HG02588 (cell line): ENCODE measurements at regions not wholly inside any gene's neighbourhood (a gene's known extent, or its start where the extent isn't known, plus 50 kb on each side); places are given as distances from the start of the nearest gene placed in this dataset.
"Not testable (repeated sequence)": the region's sequence is repeated elsewhere in the genome, so short reads cannot be mapped to it uniquely, and the experiment has no call there.

Experiments used
- ATAC-seq: cut with Tn5 transposase; IDR thresholded peaks from one replicate; pipeline ENCODE4 v1.9.1; 2021; ENCODE audit warnings: mild to moderate bottlenecking, moderate library complexity; ENCODE audit not compliant: unreplicated experiment

GRCh38 chr3:40695848-40696247 lies 171.1 kb downstream of the ZNF621 start:
- no peak for ATAC-seq

DNA sequence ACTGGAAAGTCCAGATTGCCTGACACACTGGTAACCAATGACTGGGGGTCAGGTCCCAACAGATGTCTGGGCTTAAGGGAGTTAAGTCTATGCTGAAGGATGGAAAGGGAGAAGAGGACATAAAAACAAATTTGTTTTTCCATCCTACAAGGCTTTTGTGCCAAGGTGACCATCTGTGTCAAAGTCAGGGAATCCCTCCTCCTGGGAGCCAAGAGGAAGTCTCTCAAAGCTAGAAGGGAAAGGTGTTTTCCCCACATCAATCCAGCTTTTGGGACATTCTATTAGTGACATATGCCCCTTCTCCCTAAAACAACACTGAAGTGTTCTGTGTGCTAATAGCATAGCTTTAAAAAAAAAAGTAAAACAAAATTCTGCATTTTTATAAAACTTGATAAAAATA lies 173.9 kb downstream of the ZNF621 start:
- ATAC-seq, result not testable (repeated sequence)

- ATAC-seq, result no peak
Measured at GRCh38 chr3:40701016-40701588, 176.3 kb downstream of the ZNF621 start.

GRCh38 chr3:40704224-40704623 lies 179.5 kb downstream of the ZNF621 start:
- no peak for ATAC-seq

- no peak for ATAC-seq
Measured at GRCh38 chr3:40705663-40706062, 180.9 kb downstream of the ZNF621 start.

- no peak for ATAC-seq
Measured at GRCh38 chr3:40713306-40713705, 188.5 kb downstream of the ZNF621 start.

GRCh38 chr3:40713795-40714194 lies 189.0 kb downstream of the ZNF621 start:
- ATAC-seq, result no peak

GRCh38 chr3:40714771-40715345 lies 190.1 kb downstream of the ZNF621 start:
- ATAC-seq, result no peak

- no peak for ATAC-seq
Measured at GRCh38 chr3:40715551-40715950, 190.8 kb downstream of the ZNF621 start.

- ATAC-seq, result no peak
Measured at GRCh38 chr3:40717471-40717870, 192.7 kb downstream of the ZNF621 start.

DNA sequence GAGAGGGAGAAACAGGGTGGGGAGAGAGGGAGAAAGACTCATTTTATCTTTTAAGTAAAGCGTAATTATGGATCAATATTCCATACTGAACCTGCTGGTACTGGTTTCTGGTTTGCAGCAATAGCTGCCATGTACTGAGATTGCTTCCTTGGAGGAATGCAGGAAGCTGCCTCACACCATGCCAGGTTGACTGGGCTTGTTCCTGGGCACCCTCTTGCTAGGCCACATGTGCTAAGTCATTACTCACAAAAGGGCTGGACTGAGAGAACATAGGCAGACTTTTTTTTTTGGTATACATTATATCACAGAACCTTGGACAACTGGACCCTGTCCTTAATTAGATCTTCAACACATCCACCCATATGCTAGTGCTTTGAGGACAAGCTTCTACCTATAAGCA lies 193.4 kb downstream of the ZNF621 start:
- ATAC-seq, result peak; percentile 15

DNA sequence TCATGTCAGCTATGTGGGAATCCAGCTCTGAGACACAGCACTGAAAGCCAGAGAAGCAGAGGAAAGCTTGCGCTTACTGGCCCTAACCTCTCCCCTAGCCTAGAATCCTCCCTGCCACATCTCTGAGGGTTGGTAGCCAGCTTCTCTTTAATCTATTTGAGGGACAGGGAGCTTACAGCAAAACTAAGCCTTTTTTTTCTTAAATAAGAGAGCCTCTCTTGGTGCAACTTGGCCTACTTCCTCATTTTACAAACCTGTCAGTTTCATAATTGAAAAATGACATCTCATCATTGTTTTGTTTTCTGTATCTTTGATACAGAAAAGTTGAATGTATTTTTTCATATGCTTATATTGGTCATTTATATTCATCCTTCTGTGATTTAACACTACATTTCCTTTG lies 193.9 kb downstream of the ZNF621 start:
- ATAC-seq, result peak; percentile 83

DNA sequence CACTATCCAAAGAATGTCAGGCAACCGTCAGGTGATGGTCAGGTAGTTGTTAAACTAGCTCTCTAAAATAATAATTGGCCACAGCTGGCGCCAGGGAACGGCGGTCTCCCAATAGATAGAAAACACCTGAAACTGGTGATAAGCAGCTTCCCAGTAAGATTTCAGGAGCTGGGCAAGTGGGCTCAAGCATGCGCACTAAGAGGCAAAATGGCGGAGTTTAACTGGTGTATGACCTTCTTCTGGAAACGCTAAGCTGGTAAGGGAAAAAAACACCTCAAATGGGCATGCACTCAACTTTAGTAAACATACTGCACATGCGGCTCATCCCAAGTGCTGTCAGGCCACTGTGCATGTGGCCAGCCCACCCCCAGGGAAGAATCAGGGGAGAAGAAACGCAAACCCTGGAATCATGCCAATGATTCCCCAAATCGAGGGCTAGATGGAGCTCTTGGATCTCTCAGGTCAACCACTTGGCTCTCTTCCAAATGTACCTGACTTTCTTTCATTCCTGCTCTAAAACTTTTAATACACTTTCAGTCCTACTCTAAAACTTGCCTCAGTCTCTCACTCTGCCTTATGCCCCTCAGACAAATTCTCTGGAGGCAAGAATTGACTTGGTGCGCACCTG lies 195.0 kb downstream of the ZNF621 start:
- no peak for ATAC-seq

GRCh38 chr3:40720341-40720740 lies 195.6 kb downstream of the ZNF621 start:
- no peak for ATAC-seq

- ATAC-seq, result no peak
Measured at GRCh38 chr3:40720863-40721262, 196.1 kb downstream of the ZNF621 start.

GRCh38 chr3:40723083-40723660 lies 198.4 kb downstream of the ZNF621 start:
- ATAC-seq, result no peak

GRCh38 chr3:40725031-40725430 lies 200.3 kb downstream of the ZNF621 start:
- ATAC-seq, result no peak

DNA sequence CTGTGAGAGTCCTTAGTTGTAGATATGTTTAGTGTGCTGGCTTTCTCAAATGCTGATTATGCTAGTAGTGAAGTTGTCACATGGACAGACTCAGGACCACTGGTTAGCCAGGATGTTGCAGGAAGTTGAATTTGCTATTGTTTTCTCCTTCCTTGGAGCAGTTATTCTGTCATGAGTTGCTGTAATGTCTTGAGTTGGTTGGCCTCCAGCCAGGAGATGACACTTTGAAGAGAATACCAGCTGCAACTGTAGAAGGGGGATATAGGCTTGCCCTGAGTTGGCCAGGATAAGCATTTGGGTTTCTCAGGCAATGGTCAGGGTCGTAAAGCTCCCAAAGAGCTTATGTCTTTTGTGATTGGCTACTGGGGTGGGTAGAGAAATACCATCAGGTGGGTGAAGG lies 206.7 kb downstream of the ZNF621 start:
- no peak for ATAC-seq

DNA sequence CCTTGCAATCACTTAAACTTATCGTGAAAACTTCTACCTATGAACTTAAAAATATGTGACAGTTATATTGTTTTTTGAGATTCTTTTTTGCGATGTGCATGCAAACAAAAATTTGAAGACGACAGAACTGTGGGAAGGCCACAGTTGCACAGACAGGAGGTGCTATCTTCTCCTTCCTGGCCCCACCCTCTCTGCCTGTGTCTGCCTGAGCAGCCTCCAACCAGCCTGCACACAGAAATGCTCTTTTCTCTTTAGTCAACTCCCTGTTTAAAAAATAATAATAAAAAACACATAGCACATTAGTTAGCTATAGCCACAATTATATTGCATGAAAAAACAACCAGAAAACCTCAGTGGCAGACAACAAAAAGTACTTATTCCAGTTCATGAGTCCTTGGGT lies 212.2 kb downstream of the ZNF621 start:
- no peak for ATAC-seq

- no peak for ATAC-seq
Measured at GRCh38 chr3:40737343-40737742, 212.6 kb downstream of the ZNF621 start.

DNA sequence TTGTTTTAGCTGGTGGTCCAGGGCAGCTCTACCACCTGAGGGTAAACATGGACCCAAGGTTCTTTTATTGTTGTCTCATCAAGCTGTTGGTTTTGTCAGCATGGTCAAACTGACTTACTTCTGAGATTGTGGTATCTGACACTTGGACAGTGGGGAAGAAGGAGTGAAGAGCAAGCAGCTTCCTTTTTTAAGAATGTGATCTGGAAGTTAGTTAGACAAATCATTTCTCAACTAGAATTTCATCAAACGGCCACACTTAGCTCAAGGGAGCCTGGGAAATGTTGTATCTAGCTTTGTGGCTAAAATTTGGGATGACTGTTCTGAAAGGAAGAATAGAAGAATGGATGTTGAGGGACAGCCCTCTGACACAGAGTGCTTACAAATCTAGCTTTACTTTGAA lies 215.2 kb downstream of the ZNF621 start:
- ATAC-seq, result no peak

- ATAC-seq, result no peak
Measured at GRCh38 chr3:40741729-40742128, 217.0 kb downstream of the ZNF621 start.
